ENCODE measurements at regions not wholly inside any gene's neighbourhood (a gene's known extent, or its start where the extent isn't known, plus 50 kb on each side); places are given as distances from the start of the nearest gene placed in this dataset.
A peak's percentile ranks its signal among the peaks of the same experiment; 100 is the strongest.
"Not testable (repeated sequence)": the region's sequence is repeated elsewhere in the genome, so short reads cannot be mapped to it uniquely, and the experiment has no call there.

- DNase-seq (ENCODE audit: low read depth), result no peak
Observed at GRCh38 chr6:27106382-27106781, 141.1 kb upstream of the PRSS16 start.

- no peak for DNase-seq (ENCODE audit: low read depth)
Observed at GRCh38 chr6:27111743-27112142, 135.8 kb upstream of the PRSS16 start.

GRCh38 chr6:27112974-27113373 lies 134.5 kb upstream of the PRSS16 start:
- DNase-seq (ENCODE audit: low read depth), result no peak

GRCh38 chr6:27119329-27119728 lies 128.2 kb upstream of the PRSS16 start:
- DNase-seq (ENCODE audit: low read depth), result no peak

- DNase-seq (ENCODE audit: low read depth), result no peak
Observed at GRCh38 chr6:27119761-27120160, 127.7 kb upstream of the PRSS16 start.

- DNase-seq (ENCODE audit: low read depth), result no peak
Observed at GRCh38 chr6:27121640-27122039, 125.9 kb upstream of the PRSS16 start.

- DNase-seq (ENCODE audit: low read depth), result no peak
Observed at GRCh38 chr6:27124252-27124657, 123.2 kb upstream of the PRSS16 start.

- no peak for DNase-seq (ENCODE audit: low read depth)
Observed at GRCh38 chr6:27126046-27126814, 121.3 kb upstream of the PRSS16 start.

- peak; percentile 79 for DNase-seq (ENCODE audit: low read depth)
Observed at GRCh38 chr6:27126815-27127537, 120.5 kb upstream of the PRSS16 start.

- not testable (repeated sequence) for DNase-seq (ENCODE audit: low read depth)
Observed at GRCh38 chr6:27127874-27128273, 119.6 kb upstream of the PRSS16 start.

GRCh38 chr6:27128311-27129094 lies 119.0 kb upstream of the PRSS16 start:
- no peak for DNase-seq (ENCODE audit: low read depth)

GRCh38 chr6:27129095-27129815 lies 118.2 kb upstream of the PRSS16 start:
- no peak for DNase-seq (ENCODE audit: low read depth)

- no peak for DNase-seq (ENCODE audit: low read depth)
Observed at GRCh38 chr6:27129917-27130316, 117.6 kb upstream of the PRSS16 start.

- DNase-seq (ENCODE audit: low read depth), result no peak
Observed at GRCh38 chr6:27130668-27131428, 116.7 kb upstream of the PRSS16 start.

- not testable (repeated sequence) for DNase-seq (ENCODE audit: low read depth)
Observed at GRCh38 chr6:27132282-27132531, 115.3 kb upstream of the PRSS16 start.

GRCh38 chr6:27132532-27133280 lies 114.8 kb upstream of the PRSS16 start:
- DNase-seq (ENCODE audit: low read depth), result peak; percentile 96

- peak; percentile 33 for DNase-seq (ENCODE audit: low read depth)
Observed at GRCh38 chr6:27133281-27134227, 113.9 kb upstream of the PRSS16 start.

GRCh38 chr6:27135087-27135657 lies 112.3 kb upstream of the PRSS16 start:
- DNase-seq (ENCODE audit: low read depth), result no peak

GRCh38 chr6:27136077-27136644 lies 111.3 kb upstream of the PRSS16 start:
- no peak for DNase-seq (ENCODE audit: low read depth)

Measured in CMK (cell line).